GM19043 (cell line): ENCODE measurements at regions not wholly inside any gene's neighbourhood (a gene's known extent, or its start where the extent isn't known, plus 50 kb on each side); places are given as distances from the start of the nearest gene placed in this dataset.
"Not testable (repeated sequence)": the region's sequence is repeated elsewhere in the genome, so short reads cannot be mapped to it uniquely, and the experiment has no call there.

Experiments
- ATAC-seq: cut with Tn5 transposase; IDR thresholded peaks from one replicate; pipeline ENCODE4 v1.9.1; 2021; ENCODE audit warnings: low read depth; ENCODE audit not compliant: unreplicated experiment

DNA sequence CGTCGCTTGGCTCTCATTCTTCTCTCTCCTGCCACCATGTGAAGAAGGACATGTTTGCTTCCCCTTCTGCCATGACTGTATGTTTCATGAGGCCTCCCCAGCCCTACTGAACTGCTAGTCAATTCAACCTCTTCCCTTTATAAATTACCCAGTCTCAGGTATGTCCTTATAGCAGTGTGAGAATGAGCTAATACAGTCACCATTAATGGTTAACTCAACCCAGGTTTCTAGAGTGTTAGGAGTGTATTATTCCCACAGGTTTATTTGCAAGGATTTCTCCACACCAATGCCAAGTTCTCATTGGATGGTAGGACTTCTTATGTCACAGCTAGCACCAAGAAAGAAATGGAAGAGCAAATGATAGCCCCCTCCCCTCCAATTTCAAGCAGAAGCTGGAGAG lies 71.9 kb downstream of the DYNAP start:
- no peak for ATAC-seq

DNA sequence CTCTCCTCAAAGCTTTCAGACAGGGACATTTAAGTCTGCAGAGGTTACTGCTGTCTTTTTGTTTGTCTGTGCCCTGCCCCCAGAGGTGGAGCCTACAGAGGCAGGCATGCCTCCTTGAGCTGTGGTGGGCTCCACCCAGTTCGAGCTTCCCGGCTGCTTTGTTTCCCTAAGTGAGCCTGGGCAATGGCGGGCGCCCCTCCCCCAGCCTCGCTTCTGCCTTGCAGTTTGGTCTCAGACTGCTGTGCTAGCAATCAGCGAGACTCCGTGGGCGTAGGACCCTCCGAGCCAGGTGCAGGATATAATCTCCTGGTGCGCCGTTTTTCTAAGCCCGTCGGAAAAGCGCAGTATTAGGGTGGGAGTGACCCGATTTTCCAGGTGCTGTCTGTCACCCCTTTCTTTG lies 78.7 kb downstream of the DYNAP start:
- not testable (repeated sequence) for ATAC-seq

DNA sequence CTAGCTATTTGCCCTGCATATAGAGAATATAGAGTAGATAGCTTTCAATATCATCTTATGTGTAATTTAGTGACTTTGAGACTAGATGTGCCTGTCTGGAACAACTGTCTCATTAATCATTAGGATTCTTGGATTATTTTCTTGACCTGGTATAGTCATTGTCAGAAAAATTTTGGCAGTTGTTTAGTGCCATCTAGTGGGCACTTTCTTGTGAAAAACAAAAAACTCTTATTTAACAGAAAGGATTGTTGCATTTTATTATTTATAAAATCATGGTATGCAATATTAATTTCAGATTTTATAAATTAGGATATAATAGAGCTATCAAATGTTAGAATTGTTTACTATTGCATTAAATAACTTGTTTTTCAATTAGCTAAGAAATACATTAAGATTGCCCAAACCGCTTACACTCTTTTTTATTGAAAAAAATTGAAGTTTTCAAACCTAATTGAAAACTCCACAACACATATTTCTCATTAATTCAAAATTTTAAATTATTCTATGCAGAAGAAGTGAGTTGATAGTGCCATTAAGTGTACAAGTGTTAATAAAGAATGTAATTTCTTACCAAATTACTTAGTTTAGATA lies 80.3 kb downstream of the DYNAP start:
- ATAC-seq, result no peak

DNA sequence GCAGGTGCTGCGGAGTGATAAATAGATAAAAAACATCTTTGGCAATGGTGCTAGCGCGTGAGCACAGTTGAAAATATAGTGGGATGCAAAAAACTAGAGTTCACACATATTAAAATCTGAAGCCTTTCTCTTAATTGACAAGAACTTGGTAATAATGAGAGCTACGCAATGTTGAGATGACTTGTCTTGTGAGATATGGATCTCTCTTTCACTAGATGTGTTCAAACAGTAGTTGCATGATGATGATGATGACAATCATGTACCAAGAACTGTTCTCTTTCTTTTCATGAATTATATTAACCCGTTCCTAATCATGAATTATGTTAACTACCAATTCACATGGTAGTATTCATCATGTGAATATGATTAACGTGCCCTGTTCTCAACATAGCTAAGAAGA lies 81.1 kb downstream of the DYNAP start:
- ATAC-seq, result no peak

GRCh38 chr18:54672846-54673475 lies 81.9 kb downstream of the DYNAP start:
- ATAC-seq, result no peak

DNA sequence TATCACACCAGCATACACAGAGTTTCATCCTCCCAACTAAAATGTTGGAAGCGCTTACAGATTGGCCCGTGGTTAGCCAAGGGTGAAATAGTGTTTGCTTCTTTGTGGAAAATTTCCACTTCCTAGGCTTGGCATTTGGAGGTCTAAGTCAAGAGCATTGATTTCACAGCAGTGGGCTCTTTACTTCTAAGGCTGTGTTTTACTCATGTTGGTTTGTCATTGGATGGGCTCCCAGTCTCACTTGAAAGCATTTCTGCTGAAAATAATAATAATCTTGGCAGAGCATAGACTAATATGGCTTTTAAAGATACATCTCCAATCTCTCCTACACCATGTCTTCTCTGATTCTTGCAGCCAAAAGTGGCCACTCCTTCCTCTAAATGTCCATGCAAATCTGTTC lies 82.9 kb downstream of the DYNAP start:
- no peak for ATAC-seq

DNA sequence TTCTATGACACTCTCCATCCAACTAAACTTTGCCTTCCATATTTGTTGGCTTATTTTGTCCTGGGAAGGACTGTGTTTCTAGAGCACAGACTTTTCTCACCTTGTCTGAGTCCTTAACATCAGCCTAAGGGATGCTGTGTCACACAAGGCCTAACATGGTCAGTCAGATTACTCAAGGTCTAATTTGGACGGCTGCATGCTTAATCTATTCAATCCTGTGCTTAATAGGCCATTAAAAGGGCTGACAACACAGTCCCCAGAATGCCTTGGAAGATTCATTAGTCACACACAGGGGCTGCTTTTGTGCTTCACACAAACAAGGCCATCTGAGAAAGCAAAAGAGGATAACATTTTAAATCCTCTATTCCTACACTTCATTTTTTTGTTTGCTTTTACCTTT lies 84.0 kb downstream of the DYNAP start:
- ATAC-seq, result no peak

DNA sequence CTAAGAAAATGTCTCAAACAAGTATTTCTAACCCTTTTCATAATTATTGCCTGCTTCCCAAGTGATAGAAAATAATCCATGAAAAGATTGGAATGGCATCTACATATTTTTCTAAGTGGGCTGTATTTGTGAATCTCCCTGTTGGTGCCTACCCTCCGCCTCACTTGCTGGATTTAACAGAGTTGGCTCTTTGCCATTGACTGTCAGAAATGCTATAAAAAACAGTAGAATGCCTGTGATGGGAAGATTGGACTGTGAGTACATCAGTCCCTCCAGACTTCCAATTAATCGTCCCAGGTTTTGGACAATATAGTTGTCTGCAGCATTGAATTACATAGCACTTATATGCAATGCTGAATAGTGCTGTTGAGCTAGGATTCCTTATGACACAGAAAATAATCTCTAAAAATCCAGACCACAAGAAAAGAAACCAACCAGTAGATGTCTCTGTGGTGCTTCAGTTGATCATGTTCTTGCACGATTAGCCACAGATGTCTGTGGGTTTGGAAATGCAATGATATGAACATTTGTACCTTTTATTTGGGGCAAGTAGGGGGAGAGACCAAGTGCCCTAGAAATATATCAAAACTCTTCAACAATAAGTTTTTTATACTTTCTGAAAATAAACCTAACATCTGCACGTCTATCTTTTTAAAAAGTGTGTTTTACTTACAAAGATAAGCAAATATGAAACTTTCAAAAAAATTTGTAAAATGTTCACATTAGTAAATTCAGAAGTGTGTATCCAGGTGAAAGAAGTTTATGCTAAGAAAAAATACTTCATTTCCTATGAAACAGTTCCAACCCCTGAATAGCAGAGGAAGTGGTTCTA lies 88.5 kb downstream of the DYNAP start:
- peak; percentile 56 for ATAC-seq

GRCh38 chr18:54684784-54685183 lies 93.7 kb downstream of the DYNAP start:
- no peak for ATAC-seq

DNA sequence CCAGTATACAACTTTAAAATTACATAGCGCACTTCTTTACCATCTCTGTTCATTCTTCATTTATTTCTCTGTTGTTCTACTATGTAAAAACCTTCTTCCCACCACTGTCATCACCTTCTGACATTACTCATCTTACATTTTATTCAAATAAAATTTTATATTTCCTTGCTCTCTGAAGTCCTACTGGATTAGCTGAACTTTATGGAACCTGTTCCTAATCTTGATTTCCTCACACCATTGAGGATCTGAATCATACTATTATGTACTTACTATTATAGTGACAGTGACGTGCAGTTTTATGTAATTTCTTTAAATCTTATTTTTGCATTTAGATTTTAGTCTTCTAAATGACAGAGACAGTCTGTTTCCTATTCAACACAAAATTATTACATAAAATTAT lies 98.3 kb downstream of the DYNAP start:
- ATAC-seq, result no peak

DNA sequence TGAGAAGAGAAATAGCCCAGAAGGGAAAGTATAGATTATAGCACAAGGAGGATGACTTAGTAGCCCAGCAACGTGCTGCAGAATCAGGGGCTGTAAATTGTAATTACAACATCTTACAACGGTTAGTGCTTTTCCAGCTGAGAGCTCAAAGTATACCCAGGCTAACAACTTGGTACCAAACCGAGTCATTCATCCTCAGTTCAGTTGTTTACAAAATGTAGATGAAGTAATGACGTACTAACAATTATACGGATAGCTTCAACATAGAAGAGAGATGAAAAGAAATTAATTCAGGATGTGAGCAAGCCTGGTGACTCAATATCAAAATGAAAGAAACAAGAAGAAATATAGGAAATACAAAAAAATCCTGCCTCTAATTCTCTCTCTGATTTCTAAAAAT lies 99.2 kb downstream of the DYNAP start:
- no peak for ATAC-seq

GRCh38 chr18:54692463-54692862 lies 101.4 kb downstream of the DYNAP start:
- no peak for ATAC-seq

DNA sequence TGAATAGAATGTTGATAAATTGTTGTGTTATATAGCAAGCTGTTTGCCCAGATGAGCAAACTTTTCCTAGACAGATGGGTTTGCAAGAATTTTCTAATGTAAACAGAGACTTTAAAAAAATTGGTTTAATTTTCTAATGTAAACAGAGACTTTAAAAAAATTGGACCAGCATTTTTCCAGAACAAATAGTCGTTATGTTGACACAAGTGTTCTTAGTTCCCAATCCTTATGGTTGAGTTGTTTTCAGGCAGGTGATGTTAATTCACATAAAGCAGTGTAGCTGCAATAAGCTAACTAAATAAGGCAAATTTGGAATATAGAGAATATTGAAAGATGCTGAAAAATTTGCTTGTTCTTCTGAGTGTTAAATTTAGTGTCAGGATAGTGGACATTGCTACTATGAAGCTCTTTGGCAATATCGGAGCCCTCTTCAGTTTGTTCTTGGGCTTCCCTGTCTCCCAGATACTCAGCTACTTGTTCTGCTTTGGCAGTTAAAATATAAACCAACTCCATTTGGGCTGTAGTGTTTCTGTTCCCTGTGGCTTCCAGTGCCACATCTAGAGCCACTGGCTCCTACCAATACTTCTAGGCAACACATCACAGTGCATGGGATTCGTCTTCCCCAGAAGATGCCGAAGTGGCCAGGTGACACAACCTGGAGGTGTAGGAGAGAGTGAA lies 105.7 kb downstream of the DYNAP start:
- ATAC-seq, result no peak

DNA sequence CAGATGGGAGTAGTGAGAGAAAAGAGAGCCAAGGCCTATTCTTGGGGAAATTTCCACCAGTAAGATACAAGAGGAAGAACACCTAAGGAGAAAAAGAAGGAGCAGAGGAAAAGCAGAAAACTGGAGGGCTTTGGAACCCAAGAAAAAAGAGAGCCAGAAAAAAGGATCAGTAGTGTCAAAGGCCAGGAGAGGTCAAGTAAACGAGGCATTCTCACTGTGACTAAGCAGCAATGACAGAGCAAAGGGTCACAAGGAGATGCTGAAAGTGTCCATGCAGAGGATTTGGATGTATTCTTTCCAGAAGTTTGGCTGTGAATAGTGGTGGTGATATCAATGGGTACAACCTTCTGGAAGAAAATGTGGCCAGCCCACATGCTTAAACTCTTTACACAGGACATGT lies 109.5 kb downstream of the DYNAP start:
- ATAC-seq, result no peak

- no peak for ATAC-seq
Measured at GRCh38 chr18:54702686-54703085, 111.6 kb downstream of the DYNAP start.

GRCh38 chr18:54710074-54710899 lies 118.0 kb upstream of the RAB27B start:
- ATAC-seq, result no peak

DNA sequence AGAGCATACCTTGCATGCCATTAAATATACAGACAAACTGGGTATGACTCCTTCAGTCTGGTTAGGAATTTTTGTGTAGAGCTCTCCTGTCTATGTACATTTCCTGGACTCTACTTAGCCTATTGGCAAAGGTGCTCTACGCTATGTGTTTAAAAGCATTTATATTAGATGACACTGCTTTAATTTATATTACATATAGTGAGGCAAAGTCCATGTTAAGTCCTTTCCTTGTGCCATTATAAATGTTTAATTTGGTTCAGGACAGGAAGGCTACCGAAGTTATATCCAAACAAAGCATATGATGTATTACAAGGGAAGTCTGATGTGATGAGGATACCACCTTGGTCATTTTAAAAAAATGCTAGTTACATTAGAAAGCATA lies 117.4 kb upstream of the RAB27B start:
- no peak for ATAC-seq

GRCh38 chr18:54712306-54712705 lies 116.0 kb upstream of the RAB27B start:
- no peak for ATAC-seq

- ATAC-seq, result no peak
Measured at GRCh38 chr18:54712758-54713157, 115.5 kb upstream of the RAB27B start.

DNA sequence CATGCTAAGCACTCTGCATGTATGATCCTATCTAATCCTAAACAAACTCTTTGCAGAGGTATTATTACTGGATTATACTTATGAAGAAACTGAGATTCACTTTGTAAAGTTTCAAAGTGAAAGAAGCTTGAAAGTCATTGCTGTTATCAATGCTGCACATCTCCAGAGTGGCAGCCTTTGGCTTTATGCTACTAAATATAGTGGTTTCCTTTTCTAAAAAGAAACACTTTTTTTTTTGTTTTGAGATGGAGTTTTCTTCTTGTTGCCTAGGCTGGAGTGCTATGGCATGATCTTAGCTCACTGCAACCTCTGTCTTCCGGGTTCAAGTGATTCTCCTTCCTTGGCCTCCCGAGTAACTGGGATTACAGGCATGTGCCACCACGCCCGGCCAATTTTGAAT lies 114.9 kb upstream of the RAB27B start:
- ATAC-seq, result no peak

DNA sequence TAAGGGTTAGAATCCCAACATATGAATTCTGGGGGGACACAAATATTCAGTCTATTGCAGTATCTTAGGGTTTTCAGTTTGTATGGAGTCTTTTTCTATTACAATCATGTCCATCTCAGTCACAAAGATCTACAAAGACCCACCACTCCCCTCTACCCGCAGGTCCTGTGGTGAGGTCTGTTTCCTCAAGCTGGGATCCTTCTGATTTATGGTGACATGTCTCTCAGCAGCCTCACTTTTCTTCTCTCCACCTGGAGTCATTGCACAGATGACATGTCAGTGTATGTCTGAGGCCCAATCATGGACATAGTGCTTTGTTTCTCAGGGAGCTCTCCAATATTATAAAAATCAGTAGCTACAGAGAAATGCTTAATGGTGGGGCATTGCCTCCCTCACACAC lies 113.4 kb upstream of the RAB27B start:
- no peak for ATAC-seq
